HCT116 (cell line): ENCODE measurements at regions not wholly inside any gene's neighbourhood (a gene's known extent, or its start where the extent isn't known, plus 50 kb on each side); places are given as distances from the start of the nearest gene placed in this dataset.

Experiments
- ATAC-seq: fragments of 200-7000 bp; cut with Tn5 transposase; 2 replicates; pipeline ENCODE4 v1.9.1; 2020; ENCODE audit warnings: mild to moderate bottlenecking, moderate library complexity
- BruUV-seq: library from RNA; stranded (reverse); fragments of 400-500 nt; replicated peaks from 2 replicates; lab custom pipeline; 2021; lab: Mats Ljungman, UMichigan
- CTCF ChIA-PET: fragments of 300-600 bp; sonication (Branson Sonifier 250); formaldehyde crosslinking; loops from one replicate; lab custom pipeline; 2021; ENCODE audit warnings: antibody characterized with exemption; lab: Charles Lee
- POLR2A ChIA-PET: fragments of 300-600, 350-600 bp; sonication (Branson Sonifier 250); formaldehyde crosslinking; loops from one replicate; lab custom pipeline; 2021; ENCODE audit warnings: antibody characterized with exemption; lab: Charles Lee
- RAD21 ChIA-PET, 2 experiments: fragments of 300-600 bp; sonication (Branson Sonifier 250); formaldehyde crosslinking; loops; one replicate each; lab custom pipeline; 2023; ENCODE audit warnings: low total read pairs in 2 of 2; ENCODE audit not compliant: uncharacterized antibody in 2 of 2, unreplicated experiment in 2 of 2, low non-redundant PET in 1 of 2; lab: Charles Lee
- DNase-seq: peaks from one replicate; pipeline ENCODE4 v3.0.0-alpha.2; 2010; ENCODE audit warnings: low read depth, low spot score
- H2AFZ ChIP-seq: fragments of 200-600 bp; shearing (Covaris generic), sonication (generic); 2 replicates; pipeline ENCODE4 v1.6.1; 2017; ENCODE audit warnings: low read depth, mixed run types, mixed read lengths, antibody characterized with exemption, low read length; ENCODE audit not compliant: poor library complexity, severe bottlenecking
- H3K27ac ChIP-seq: 2 replicates; pipeline ENCODE4 v1.5.1; 2012; ENCODE audit warnings: low read depth, low read length
- H3K27me3 ChIP-seq: fragments of 200-600 bp; sonication (generic); 2 replicates; pipeline ENCODE4 v1.6.1; 2016; ENCODE audit warnings: mixed run types, low read length, mixed read lengths; ENCODE audit not compliant: insufficient read depth
- H3K36me3 ChIP-seq, 2 experiments: fragments of 200-500 bp in 1 of 2; fragments of 200-600 bp in 1 of 2; sonication (Bioruptor generic) in 1 of 2; sonication (generic) in 1 of 2; 2 replicates each; pipeline versions ENCODE4 v1.5.1 to v1.6.1; 2014 to 2016; ENCODE audit warnings: low read length in 2 of 2, inconsistent platforms in 1 of 2, mixed read lengths in 1 of 2, mixed run types in 1 of 2; ENCODE audit not compliant: insufficient read depth in 2 of 2, control insufficient read depth in 1 of 2
- H3K4me1 ChIP-seq, 2 experiments: fragments of 200-600 bp in 1 of 2; sonication (generic) in 1 of 2; 2 replicates each; pipeline versions ENCODE4 v1.5.1 to v1.6.1; 2012 to 2017; ENCODE audit warnings: low read length in 2 of 2, inconsistent platforms in 1 of 2, mild to moderate bottlenecking in 1 of 2, mixed read lengths in 1 of 2, mixed run types in 1 of 2, moderate library complexity in 1 of 2; ENCODE audit not compliant: insufficient read depth in 2 of 2, control insufficient read depth in 1 of 2
- H3K4me2 ChIP-seq: fragments of 200-600 bp; sonication (generic); 2 replicates; pipeline ENCODE4 v1.6.1; 2017; ENCODE audit warnings: mixed run types, low read length, mixed read lengths
- H3K4me3 ChIP-seq, 2 experiments: fragments of 200-600 bp in 1 of 2; sonication (generic) in 1 of 2; replicated peaks in 1 of 2; 2 replicates each; pipeline ENCODE4 v1.5.1; 2011 to 2016; ENCODE audit warnings: low read length in 2 of 2, control low read depth in 1 of 2, low read depth in 1 of 2, mild to moderate bottlenecking in 1 of 2, mixed read lengths in 1 of 2, mixed run types in 1 of 2
- H3K79me2 ChIP-seq: fragments of 200-600 bp; sonication (generic); 2 replicates; pipeline ENCODE4 v1.6.1; 2017; ENCODE audit warnings: mild to moderate bottlenecking, mixed run types, low read length, moderate library complexity, mixed read lengths; ENCODE audit not compliant: insufficient read depth
- H3K9ac ChIP-seq: fragments of 200-600 bp; sonication (generic); 2 replicates; pipeline ENCODE4 v1.6.1; 2016; ENCODE audit warnings: low read length, mixed read lengths
- H3K9me2 ChIP-seq: fragments of 200-600 bp; sonication (generic), shearing (Covaris generic); 2 replicates; pipeline ENCODE4 v1.6.1; 2017; ENCODE audit warnings: mixed run types, mild to moderate bottlenecking, moderate library complexity; ENCODE audit not compliant: insufficient read depth
- H3K9me3 ChIP-seq, 2 experiments: fragments of 200-500 bp in 1 of 2; fragments of 200-600 bp in 1 of 2; sonication (Bioruptor generic) in 1 of 2; sonication (generic) in 1 of 2; 2 replicates each; pipeline ENCODE4 v1.6.1; 2014 to 2017; ENCODE audit warnings: low read length in 2 of 2, mixed read lengths in 2 of 2, inconsistent platforms in 1 of 2, low read depth in 1 of 2, mild to moderate bottlenecking in 1 of 2, mixed run types in 1 of 2, moderate library complexity in 1 of 2; ENCODE audit not compliant: control insufficient read depth in 1 of 2, insufficient read depth in 1 of 2
- H4K20me1 ChIP-seq: fragments of 200-600 bp; sonication (generic), shearing (Covaris generic); 2 replicates; pipeline ENCODE4 v1.6.1; 2017; ENCODE audit warnings: mixed run types, mild to moderate bottlenecking, moderate library complexity; ENCODE audit not compliant: insufficient read depth
- CBX3 ChIP-seq: IDR thresholded peaks from 2 replicates; pipeline ENCODE4 v1.6.1; 2012; ENCODE audit warnings: low read depth
- CEBPB ChIP-seq: IDR thresholded peaks from 2 replicates; pipeline ENCODE4 v1.6.1; 2012; ENCODE audit warnings: low read depth
- EGR1 ChIP-seq: IDR thresholded peaks from 2 replicates; pipeline ENCODE4 v1.6.1; 2012; ENCODE audit warnings: low read depth
- JUND ChIP-seq: IDR thresholded peaks from 2 replicates; pipeline ENCODE4 v1.6.1; 2012
- SIN3A ChIP-seq: IDR thresholded peaks from 2 replicates; pipeline ENCODE4 v1.6.1; 2012; ENCODE audit warnings: low read depth
- SRF ChIP-seq: IDR thresholded peaks from 2 replicates; pipeline ENCODE4 v1.6.1; 2012; ENCODE audit warnings: low read depth
- TCF7L2 ChIP-seq: IDR thresholded peaks from 2 replicates; pipeline ENCODE4 v1.7.0; 2011; ENCODE audit warnings: borderline replicate concordance, inconsistent platforms; ENCODE audit not compliant: insufficient read depth, insufficient read length; ENCODE audit errors: extremely low read depth
- intact Hi-C: fragments of 100-400 bp; cut with micrococcal nuclease; formaldehyde crosslinking; loops from 2 replicates; pipeline ENCODE4 v1.10.0; 2022
- TF ChIP-seq, protein P1 (sequence below): IDR thresholded peaks from 2 replicates; pipeline ENCODE4 v1.6.1; 2011; ENCODE audit warnings: mild to moderate bottlenecking, low read length, moderate library complexity; ENCODE audit not compliant: insufficient replicate concordance; ENCODE audit errors: extremely low read depth
- TF ChIP-seq, protein P2 (sequence below): IDR thresholded peaks from 2 replicates; pipeline ENCODE4 v1.6.1; 2012
- TF ChIP-seq, protein P3 (sequence below): IDR thresholded peaks from 2 replicates; pipeline ENCODE4 v1.6.1; 2012

DNA sequence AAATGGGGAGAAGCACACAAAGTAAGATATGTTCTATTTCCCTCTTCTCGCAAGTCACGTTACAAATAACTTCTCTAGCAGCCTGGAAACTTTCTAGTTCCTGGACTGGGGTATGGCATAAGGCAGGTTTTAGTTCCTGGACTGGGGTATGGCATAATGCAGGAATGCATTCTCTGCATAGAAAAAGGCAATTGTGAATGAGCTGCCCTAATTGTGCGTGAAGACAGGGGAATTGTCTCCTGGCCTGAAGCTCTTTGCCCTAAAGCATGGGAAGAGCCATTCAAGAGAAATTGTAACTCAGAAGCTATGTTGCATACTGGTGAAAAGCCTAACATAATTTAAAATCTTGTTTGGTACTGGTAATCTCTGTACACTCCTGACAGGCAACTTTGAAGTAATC lies 54.3 kb upstream of the CBLB start:
- ATAC-seq (no peak), DNase-seq (no peak)
- no peak for TF ChIP-seq CEBPB
- no peak for TF ChIP-seq SIN3A
- TF ChIP-seq SRF: no peak
- TF ChIP-seq EGR1: no peak
- TF ChIP-seq, protein P1, sequence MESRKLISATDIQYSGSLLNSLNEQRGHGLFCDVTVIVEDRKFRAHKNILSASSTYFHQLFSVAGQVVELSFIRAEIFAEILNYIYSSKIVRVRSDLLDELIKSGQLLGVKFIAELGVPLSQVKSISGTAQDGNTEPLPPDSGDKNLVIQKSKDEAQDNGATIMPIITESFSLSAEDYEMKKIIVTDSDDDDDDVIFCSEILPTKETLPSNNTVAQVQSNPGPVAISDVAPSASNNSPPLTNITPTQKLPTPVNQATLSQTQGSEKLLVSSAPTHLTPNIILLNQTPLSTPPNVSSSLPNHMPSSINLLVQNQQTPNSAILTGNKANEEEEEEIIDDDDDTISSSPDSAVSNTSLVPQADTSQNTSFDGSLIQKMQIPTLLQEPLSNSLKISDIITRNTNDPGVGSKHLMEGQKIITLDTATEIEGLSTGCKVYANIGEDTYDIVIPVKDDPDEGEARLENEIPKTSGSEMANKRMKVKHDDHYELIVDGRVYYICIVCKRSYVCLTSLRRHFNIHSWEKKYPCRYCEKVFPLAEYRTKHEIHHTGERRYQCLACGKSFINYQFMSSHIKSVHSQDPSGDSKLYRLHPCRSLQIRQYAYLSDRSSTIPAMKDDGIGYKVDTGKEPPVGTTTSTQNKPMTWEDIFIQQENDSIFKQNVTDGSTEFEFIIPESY: no peak
- TF ChIP-seq, protein P2, sequence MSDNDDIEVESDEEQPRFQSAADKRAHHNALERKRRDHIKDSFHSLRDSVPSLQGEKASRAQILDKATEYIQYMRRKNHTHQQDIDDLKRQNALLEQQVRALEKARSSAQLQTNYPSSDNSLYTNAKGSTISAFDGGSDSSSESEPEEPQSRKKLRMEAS: no peak
- ChIA-PET RAD21 (no interaction called here), POLR2A (no interaction called here), CTCF (no interaction called here)
- no peak overlapping the region for H3K9ac ChIP-seq
- H3K79me2 ChIP-seq: no peaks in the 10 kb centered on the region
- no peaks in the 10 kb centered on the region for H3K4me1 ChIP-seq
- H2AFZ ChIP-seq: no peak overlapping the region
- no peaks in the 10 kb centered on the region for H3K27me3 ChIP-seq
- intact Hi-C loops: no loop called here
- no peaks in the 10 kb centered on the region for H3K9me2 ChIP-seq
- H3K4me3 ChIP-seq: no peak overlapping the region
- H4K20me1 ChIP-seq: no peaks in the 10 kb centered on the region
- no peak overlapping the region for H3K4me2 ChIP-seq
- no peak overlapping the region for H3K27ac ChIP-seq
- no peaks in the 10 kb centered on the region for H3K9me3 ChIP-seq
- BruUV-seq: no TSS peak
- no peaks in the 10 kb centered on the region for H3K36me3 ChIP-seq

- no peaks in the 10 kb centered on the region for H3K36me3 ChIP-seq
- RAD21 ChIA-PET: no interaction called here
- DNase-seq: no peak
These were observed 58.9 kb upstream of the CBLB start for GRCh38 chr3:105927741-105928140.

More at GRCh38 chr3:105927741-105928140, 58.9 kb upstream of the CBLB start:
- no peaks in the 10 kb centered on the region for H3K9me2 ChIP-seq
- intact Hi-C loops: no loop called here
- H3K9me3 ChIP-seq: no peaks in the 10 kb centered on the region
- H3K4me1 ChIP-seq: no peaks in the 10 kb centered on the region
- ChIA-PET CTCF (no interaction called here), POLR2A (no interaction called here)
- H3K27me3 ChIP-seq: no peaks in the 10 kb centered on the region
- H2AFZ ChIP-seq: no peak overlapping the region
- TF ChIP-seq JUND (no peak), TCF7L2 (no peak), CBX3 (no peak), EGR1 (no peak)
- TF ChIP-seq, protein P3, sequence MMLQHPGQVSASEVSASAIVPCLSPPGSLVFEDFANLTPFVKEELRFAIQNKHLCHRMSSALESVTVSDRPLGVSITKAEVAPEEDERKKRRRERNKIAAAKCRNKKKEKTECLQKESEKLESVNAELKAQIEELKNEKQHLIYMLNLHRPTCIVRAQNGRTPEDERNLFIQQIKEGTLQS: no peak
- no peak overlapping the region for H3K9ac ChIP-seq
- no peak overlapping the region for H3K4me3 ChIP-seq
- H3K27ac ChIP-seq: no peak overlapping the region
- no peaks in the 10 kb centered on the region for H3K79me2 ChIP-seq
- H4K20me1 ChIP-seq: no peaks in the 10 kb centered on the region
- no peak overlapping the region for H3K4me2 ChIP-seq
- no peak for ATAC-seq
- no TSS peak for BruUV-seq
